ENCODE measurements at regions not wholly inside any gene's neighbourhood (a gene's known extent, or its start where the extent isn't known, plus 50 kb on each side); places are given as distances from the start of the nearest gene placed in this dataset.

DNA sequence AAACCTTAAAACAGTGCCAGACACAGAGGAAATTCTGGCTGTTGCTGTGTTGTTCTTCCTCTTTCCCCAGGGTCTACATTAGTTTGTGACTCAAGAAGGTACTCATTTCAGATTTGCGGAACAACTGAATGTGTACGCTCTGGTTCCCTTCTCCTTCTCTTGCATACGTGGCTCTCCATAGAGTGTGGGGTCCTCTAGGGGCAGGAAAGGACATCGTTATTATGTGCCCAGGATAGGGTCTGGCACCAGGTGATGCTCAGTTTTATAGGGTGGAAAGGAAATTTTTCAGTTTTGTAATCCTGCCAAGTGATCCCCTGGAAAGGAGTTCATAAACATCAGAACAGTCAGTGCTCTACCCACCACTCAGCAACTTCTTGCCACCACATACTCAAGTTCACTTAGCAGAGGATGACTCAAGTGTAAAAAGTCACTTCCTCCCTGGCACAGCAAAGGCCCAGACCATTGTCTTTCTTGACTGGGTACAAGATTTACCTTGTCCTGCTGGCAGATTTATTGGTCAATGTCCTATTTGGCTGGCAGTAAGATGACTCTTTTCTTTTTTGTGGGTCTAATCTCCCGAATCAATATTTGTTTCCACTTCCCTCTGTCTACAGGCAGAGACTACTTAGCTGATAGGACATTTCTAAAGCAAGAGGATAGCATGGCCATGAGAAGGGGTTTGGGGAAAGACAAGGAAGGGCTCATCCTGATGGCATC is 246.0 kb upstream of the TENM4 start:
- no peak for DNase-seq (ENCODE audit: extremely low read depth, low read depth)
- TF ChIP-seq, protein P1, sequence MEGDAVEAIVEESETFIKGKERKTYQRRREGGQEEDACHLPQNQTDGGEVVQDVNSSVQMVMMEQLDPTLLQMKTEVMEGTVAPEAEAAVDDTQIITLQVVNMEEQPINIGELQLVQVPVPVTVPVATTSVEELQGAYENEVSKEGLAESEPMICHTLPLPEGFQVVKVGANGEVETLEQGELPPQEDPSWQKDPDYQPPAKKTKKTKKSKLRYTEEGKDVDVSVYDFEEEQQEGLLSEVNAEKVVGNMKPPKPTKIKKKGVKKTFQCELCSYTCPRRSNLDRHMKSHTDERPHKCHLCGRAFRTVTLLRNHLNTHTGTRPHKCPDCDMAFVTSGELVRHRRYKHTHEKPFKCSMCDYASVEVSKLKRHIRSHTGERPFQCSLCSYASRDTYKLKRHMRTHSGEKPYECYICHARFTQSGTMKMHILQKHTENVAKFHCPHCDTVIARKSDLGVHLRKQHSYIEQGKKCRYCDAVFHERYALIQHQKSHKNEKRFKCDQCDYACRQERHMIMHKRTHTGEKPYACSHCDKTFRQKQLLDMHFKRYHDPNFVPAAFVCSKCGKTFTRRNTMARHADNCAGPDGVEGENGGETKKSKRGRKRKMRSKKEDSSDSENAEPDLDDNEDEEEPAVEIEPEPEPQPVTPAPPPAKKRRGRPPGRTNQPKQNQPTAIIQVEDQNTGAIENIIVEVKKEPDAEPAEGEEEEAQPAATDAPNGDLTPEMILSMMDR (IDR thresholded peaks at IDR 0.05; ENCODE audit: low read depth, low read length), result no peak

DNA sequence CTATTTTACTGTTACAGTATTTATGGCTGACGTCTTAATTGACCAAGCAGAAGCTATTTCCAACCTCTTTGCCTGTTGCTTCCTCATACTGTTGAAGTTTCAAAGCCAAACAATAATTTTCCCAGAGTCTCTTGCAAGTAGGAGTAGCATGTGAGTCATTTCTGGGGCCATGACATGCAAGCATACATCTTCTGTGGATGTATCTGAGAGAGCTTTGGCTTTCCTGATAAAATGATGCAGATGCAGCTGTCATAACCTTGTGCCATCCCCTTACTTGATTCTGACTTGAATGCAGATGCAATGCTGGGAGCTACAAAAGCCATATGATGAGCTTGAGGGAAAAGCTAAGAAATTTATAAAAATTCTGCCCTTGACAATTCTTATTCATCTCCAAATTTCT is 243.1 kb upstream of the TENM4 start:
- DNase-seq (ENCODE audit: extremely low read depth, low read depth), result no peak
- TF ChIP-seq, protein P1 (IDR thresholded peaks at IDR 0.05; ENCODE audit: low read depth, low read length), result no peak

DNA sequence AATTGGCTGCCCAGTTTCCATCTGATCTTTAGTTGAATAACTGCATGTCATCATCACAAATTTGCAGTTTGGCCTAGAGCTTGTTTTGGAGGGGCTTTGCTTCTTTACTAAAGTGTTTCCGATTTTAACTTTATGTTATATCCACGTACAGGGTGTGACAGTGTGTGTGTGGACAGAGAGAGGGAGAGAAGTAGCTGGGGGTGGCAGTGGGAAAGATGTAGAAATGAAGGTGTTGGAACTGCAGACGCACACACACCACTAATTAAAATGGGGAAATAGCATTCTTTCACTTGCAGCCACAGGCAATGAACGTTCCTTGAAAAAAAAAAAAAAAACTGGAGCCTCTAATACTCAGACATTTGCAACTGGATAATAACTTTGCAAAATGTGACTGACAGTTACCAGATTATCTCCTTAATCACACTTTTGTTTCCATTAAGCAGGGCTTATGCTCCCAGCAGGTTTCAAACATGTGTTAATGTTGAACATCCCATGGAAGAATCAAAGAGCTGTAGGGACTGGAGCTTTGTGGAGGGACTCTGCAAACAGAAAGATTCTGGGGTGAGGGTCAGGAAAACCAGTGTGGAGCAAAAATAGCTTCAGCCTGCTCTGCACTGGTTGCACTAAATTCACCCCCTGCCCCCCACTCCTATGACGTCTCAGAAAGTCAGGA is 238.1 kb upstream of the TENM4 start:
- TF ChIP-seq, protein P1 (IDR thresholded peaks at IDR 0.05; ENCODE audit: low read depth, low read length), result no peak
- no peak for DNase-seq (ENCODE audit: extremely low read depth, low read depth)

DNA sequence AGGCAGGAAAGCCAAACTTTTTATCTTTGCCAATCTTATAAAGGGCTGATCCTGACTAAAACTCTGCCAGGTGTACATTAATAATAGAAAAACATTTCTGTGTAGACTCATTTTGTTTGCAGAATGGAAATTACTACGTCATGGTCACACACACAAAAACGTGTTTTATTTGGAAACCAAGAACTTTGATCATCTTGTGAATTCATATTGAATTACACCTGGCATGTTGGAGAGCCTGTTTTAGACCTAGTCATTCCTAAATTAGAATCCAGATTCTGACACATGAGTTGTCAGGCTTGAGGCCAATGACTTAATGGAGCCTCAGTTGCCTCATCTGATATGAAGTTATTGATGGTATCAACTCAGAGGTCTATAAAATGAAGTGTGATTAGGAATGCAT is 235.6 kb upstream of the TENM4 start:
- TF ChIP-seq, protein P1 (IDR thresholded peaks at IDR 0.05; ENCODE audit: low read depth, low read length), result no peak
- DNase-seq (ENCODE audit: extremely low read depth, low read depth), result no peak

DNA sequence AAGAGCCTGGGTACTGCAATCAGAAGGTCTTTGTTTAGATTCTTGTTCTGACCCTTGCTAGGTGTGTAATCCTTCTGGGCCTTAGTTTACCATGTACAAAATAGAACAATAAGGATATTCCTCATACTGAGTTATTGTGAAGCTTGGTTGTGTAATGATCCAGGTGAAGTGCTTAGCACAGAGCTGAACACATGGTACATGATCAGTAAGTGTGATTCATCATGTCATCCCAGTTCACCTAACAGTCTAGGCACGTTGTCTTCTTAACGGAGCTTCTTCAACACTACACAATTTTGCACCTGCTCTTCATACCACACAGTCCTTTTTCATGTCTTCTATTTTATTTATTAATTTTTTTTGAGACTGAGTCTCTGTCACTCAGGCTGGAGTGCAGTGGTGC is 234.3 kb upstream of the TENM4 start:
- TF ChIP-seq, protein P1 (IDR thresholded peaks at IDR 0.05; ENCODE audit: low read depth, low read length), result no peak
- no peak for DNase-seq (ENCODE audit: extremely low read depth, low read depth)

DNA sequence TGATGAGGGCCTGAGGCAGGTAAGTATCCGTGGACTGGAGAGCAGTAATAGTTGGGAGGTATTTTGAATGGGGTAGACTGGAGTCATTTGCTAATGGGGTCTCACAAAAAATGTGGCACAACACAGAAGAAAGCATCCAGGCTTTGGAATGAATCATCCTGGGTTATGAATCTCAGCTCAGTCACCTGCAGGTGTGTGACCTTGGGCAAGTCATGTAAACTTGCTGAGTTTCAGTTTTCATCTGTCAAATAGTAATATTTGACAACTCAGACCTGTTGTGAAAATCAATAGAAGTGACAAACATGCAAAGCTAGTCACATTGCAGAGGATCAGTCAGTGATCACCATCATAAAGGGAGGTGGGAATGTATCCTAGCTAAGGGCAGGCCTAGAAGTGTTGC is 232.0 kb upstream of the TENM4 start:
- TF ChIP-seq, protein P1 (IDR thresholded peaks at IDR 0.05; ENCODE audit: low read depth, low read length), result no peak
- no peak for DNase-seq (ENCODE audit: extremely low read depth, low read depth)

DNA sequence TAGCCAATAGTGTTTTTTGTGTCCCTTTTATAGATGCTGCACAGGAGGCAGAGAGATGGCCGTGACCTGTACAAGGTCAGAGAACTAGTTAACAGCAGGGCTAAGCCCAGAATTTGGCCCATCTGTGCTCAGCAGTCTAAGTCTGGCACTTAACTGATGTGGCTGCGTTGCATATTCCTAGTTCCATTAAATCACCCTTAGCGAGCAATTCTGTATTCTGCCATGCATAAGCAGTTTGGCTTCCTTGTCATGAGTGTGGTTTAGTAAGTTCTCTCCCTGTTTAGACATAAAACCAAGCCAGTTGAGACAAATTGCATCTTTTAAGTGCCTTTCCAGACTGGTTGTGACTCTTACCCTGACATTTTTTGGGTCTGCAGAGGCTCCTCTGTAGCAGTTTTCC is 230.6 kb upstream of the TENM4 start:
- TF ChIP-seq, protein P1 (IDR thresholded peaks at IDR 0.05; ENCODE audit: low read depth, low read length), result no peak
- no peak for DNase-seq (ENCODE audit: extremely low read depth, low read depth)

Data from AG09319 (cell line).